ENCODE measurements at regions not wholly inside any gene's neighbourhood (a gene's known extent, or its start where the extent isn't known, plus 50 kb on each side); places are given as distances from the start of the nearest gene placed in this dataset.

DNA sequence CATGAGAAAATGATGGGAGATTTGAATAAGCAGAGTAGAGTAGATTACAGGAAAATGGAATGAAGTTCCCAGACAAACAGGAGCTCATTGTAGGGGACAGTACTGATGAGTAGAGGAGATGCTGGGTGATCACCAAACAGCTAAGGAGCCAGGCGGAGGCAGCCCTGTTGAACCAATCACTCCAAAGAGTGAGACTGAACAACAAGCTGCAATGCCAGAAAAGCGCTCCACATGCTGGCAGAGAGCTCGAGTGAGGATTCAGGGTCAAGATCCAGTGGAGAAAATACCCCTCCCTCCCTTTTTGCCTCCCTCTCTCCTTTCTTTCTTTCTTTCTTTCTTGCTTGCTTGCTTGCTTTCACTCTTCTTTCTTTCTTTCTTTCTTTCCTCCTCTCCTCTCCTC lies 133.3 kb downstream of the PFKFB3 start:
- TF ChIP-seq CTCF (IDR thresholded peaks at IDR 0.05) (no peak), POLR2A (IDR thresholded peaks at IDR 0.05) (no peak)
